Memory B cell (primary cell): ENCODE measurements at regions not wholly inside any gene's neighbourhood (a gene's known extent, or its start where the extent isn't known, plus 50 kb on each side); places are given as distances from the start of the nearest gene placed in this dataset.

Experiments used
- ATAC-seq: fragments of 150-1000 bp; cut with Tn5 transposase; 2 replicates; pipeline ENCODE4 v1.10.0; 2021; ENCODE audit warnings: low read depth, mild to moderate bottlenecking, moderate library complexity
- DNase-seq, 2 donors: peaks; one replicate each; pipeline ENCODE4 v3.0.0; 2022; ENCODE audit warnings: low spot score in 2 of 2
- H3K27ac Mint-ChIP-seq: one replicate; pipeline ENCODE4 v1.8.0; 2022; ENCODE audit warnings: mild to moderate bottlenecking, moderate library complexity, mixed read lengths
- H3K27me3 Mint-ChIP-seq: one replicate; pipeline ENCODE4 v1.8.0; 2022; ENCODE audit warnings: mixed read lengths
- H3K36me3 Mint-ChIP-seq: one replicate; pipeline ENCODE4 v1.8.0; 2022; ENCODE audit warnings: mild to moderate bottlenecking, mixed read lengths
- H3K4me1 Mint-ChIP-seq: one replicate; pipeline ENCODE4 v1.8.0; 2022; ENCODE audit warnings: mixed read lengths
- H3K4me3 Mint-ChIP-seq: one replicate; pipeline ENCODE4 v1.8.0; 2022; ENCODE audit warnings: mild to moderate bottlenecking, moderate library complexity, mixed read lengths
- H3K9me3 Mint-ChIP-seq: one replicate; pipeline ENCODE4 v1.8.0; 2022; ENCODE audit warnings: mixed read lengths

DNA sequence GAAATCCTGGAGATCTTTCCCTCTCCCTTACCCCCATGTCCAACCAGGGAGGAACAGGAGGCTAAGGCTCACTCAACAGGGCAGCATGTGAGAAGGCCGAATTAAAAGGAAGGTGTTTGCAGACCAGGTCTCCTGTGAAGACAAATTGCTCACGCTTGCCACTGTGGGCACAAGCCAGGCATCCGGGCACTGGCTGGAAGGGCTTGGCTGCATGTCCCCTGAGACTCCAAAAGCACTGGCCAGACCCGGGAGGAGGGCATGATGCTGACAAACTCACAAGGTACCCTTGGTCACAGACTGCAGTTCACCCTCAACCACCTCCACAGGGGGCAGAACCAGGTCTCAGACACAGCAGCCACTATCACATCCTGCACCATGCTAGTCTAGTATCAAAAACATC is 113.7 kb upstream of the NSMCE3 start:
- Mint-ChIP-seq H3K9me3 (no peaks in the 10 kb centered on the region), H3K4me3 (no peak overlapping the region), H3K36me3 (no peaks in the 10 kb centered on the region), H3K27me3 (peaks cover 13% of the 10 kb centered on the region), H3K27ac (no peak overlapping the region), H3K4me1 (no peaks in the 10 kb centered on the region)
- DNase-seq: no peak
- ATAC-seq: no peak

DNA sequence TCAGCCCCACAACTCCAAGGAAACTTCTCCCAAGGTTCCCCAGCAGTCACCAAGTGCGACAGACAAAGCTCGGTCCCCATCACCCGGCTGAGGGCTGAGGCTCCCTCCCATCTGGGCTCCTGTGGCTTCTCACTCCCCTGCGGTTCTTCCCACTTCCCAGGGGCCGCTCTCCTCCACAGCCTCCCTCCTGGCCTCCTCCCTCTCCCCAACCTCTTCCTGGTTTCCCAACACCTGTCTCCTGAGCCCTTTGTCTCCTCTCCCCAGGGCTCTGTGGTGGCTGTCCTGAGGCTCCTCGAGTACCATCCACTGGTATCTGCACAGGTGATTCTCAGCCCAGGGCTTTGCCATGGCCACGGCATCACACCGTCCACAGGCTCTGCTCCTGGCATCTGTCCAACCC is 113.2 kb upstream of the NSMCE3 start:
- Mint-ChIP-seq H3K4me3 (no peak overlapping the region), H3K27me3 (peaks cover 13% of the 10 kb centered on the region)
- no peak for ATAC-seq

DNA sequence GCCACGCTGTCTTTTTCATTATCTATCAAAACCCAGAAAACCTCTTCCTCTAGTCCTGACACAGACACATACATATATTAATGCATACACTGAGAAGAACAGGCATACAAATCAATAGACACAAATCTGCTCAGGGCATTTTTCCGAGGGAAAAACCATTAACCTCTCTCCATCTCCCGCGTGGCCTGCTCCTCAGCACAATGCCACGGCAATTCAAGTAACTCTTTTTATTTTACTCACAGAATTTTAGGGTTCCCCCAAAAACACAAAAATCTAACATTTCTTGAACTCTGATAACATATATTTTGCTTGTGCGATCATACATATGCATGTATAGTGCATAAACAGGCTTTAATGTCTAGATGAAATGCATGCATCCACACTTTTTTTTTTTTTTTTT is 110.8 kb upstream of the NSMCE3 start:
- no peaks in the 10 kb centered on the region for H3K4me1 Mint-ChIP-seq
- H3K27ac Mint-ChIP-seq: no peak overlapping the region
- no peak overlapping the region for H3K4me3 Mint-ChIP-seq
- no peaks in the 10 kb centered on the region for H3K36me3 Mint-ChIP-seq
- ATAC-seq: no peak
- H3K27me3 Mint-ChIP-seq: peaks cover 17% of the 10 kb centered on the region
- H3K9me3 Mint-ChIP-seq: no peaks in the 10 kb centered on the region
- DNase-seq: no peak

More for the DNA sequence above, 113.2 kb upstream of the NSMCE3 start:
- DNase-seq: no peak
- Mint-ChIP-seq H3K9me3 (no peaks in the 10 kb centered on the region), H3K27ac (no peak overlapping the region), H3K36me3 (no peaks in the 10 kb centered on the region), H3K4me1 (no peaks in the 10 kb centered on the region)

DNA sequence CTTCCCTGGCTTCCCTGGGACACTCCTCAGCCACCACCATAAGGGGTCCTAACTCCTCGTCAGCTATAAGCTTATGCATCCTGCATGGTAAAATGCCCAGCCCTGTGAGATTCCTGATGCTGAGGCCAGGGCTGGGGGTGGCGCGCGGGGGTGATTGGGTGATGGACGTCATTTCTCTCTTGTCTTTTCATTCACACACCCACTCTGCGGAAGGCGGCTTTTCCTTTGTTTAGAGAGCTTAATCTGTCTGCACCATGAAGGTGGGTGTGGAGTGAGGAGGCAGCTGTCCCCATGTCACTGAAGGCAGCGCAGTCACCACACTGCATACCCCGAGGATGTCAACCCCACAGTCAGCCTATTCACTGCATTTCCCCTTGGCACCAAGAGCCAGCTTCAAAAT is 110.0 kb upstream of the NSMCE3 start:
- no peak overlapping the region for H3K27ac Mint-ChIP-seq
- no peaks in the 10 kb centered on the region for H3K36me3 Mint-ChIP-seq
- no peak for DNase-seq
- no peak overlapping the region for H3K4me3 Mint-ChIP-seq
- ATAC-seq: no peak
- peaks cover 15% of the 10 kb centered on the region for H3K27me3 Mint-ChIP-seq
- H3K9me3 Mint-ChIP-seq: no peaks in the 10 kb centered on the region
- no peaks in the 10 kb centered on the region for H3K4me1 Mint-ChIP-seq

DNA sequence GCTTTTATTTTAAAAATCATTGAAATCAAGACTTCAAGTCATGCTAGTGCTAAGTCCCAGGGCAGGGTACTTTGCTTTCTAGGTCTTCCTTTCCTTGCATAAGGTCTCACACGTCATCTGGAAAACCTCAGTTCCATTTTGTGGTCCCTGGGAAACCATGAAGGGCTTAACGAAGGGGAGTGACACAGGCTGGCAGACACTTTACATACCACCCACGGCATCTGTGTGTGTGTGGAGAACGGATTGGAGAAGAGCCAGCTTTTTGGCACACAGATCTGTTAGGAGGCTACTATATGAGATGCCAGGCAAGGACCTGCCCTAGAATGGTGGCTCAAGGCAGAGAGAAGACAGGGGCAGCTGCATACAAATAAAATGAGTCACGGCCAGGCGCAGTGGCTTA is 107.5 kb upstream of the NSMCE3 start:
- Mint-ChIP-seq H3K4me1 (no peaks in the 10 kb centered on the region), H3K36me3 (no peaks in the 10 kb centered on the region), H3K9me3 (no peaks in the 10 kb centered on the region), H3K27me3 (peaks cover 5% of the 10 kb centered on the region), H3K4me3 (no peak overlapping the region), H3K27ac (no peak overlapping the region)
- DNase-seq: no peak
- no peak for ATAC-seq

DNA sequence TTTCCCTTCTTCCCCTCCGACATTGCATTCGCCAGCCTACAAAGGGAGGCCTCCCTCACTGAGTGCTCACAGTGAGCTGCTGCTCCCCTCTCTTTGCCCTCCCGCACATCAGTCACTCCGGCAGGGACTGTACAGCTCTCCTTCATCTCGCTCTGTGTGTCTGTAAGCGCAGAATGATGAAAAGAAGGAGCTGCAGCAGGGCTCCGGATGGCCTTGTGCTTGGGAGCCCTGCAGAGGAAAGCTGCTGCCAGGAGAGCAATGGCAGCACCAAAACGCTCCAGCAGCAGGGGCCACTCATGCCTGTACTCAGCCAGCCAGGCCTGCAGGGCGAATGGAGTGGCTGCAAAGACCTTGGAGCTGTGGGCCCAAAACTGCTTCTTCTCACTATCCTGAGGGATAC is 107.0 kb upstream of the NSMCE3 start:
- no peak overlapping the region for H3K27ac Mint-ChIP-seq
- no peaks in the 10 kb centered on the region for H3K9me3 Mint-ChIP-seq
- no peaks in the 10 kb centered on the region for H3K4me1 Mint-ChIP-seq
- no peak for DNase-seq
- ATAC-seq: no peak
- peaks cover 5% of the 10 kb centered on the region for H3K27me3 Mint-ChIP-seq
- H3K4me3 Mint-ChIP-seq: no peak overlapping the region
- no peaks in the 10 kb centered on the region for H3K36me3 Mint-ChIP-seq

DNA sequence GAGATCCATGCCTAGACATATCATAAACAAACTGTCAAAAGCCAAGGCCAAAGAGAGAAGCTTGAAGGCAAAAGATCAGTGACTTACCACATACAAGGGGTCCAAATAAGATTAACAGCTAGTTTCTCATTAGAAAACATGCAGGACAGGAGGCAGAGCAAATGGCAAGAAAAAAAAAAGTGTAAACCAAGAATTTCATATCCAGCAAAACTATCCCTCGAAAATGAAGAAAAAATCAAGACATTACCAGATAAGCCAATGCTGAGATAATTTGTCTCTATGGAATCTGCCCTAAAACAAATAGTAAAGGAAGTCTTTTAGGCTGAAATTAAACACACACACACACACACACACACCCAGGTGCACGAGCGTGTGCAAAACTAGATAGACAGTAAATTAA is 99.6 kb upstream of the NSMCE3 start:
- Mint-ChIP-seq H3K4me3 (no peak overlapping the region), H3K27me3 (peaks cover 8% of the 10 kb centered on the region), H3K4me1 (no peaks in the 10 kb centered on the region), H3K9me3 (peaks cover 12% of the 10 kb centered on the region), H3K36me3 (peaks cover 5% of the 10 kb centered on the region), H3K27ac (no peak overlapping the region)
- no peak for ATAC-seq
- DNase-seq: no peak

DNA sequence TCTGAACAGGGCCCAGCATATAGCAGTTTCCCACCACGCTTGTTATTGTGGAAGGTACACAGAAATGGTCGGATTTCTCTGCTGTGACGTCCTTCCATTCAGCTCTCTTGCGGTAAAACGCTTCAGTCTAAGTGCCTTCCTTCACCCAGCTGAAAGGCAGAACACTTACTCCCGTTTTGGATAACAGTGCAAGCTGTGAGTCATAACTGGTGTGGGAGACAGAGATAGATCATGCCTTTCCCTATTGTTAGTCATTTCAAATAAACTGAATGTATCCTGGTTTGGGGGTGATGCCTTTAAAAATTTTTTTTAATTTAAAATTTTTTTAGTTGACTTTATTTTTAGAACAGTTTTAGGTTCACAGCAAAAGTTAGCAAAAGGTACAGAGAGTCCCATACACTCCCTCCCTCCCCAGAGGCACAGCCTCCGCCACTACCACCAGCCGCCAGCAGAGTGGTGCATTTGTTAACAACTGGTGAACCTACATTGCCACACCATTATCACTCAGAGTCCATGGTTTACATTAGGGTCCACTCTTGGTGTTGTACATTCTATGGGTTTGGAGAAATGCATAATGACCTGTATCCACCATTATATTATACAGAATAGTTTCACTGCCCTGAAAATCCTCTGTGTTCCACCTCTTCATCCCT is 94.9 kb upstream of the NSMCE3 start:
- H3K9me3 Mint-ChIP-seq: peaks cover 10% of the 10 kb centered on the region
- no peak for DNase-seq
- peaks cover 6% of the 10 kb centered on the region for H3K27me3 Mint-ChIP-seq
- no peak for ATAC-seq
- no peak overlapping the region for H3K4me3 Mint-ChIP-seq
- H3K36me3 Mint-ChIP-seq: peaks cover 5% of the 10 kb centered on the region
- H3K4me1 Mint-ChIP-seq: no peaks in the 10 kb centered on the region
- H3K27ac Mint-ChIP-seq: no peak overlapping the region

DNA sequence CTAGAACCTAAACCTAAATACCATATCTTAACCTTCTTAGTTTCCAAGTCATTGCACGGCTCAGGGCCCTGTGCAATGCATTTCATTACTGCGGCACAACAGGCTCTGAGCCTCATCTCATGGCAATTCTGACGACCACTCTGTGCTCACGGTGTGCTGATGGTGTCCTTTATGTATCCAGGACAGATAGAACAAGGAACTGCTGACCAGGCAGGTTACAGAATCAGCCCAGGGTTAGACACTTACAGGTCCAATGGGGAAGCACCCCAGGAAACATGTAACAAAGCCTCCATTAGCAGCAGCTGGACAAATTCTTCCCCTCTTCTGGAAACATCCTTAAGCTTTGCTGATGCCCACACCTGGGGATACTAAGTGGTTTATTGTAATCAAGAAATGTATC is 91.9 kb upstream of the NSMCE3 start:
- ATAC-seq: no peak
- Mint-ChIP-seq H3K36me3 (no peaks in the 10 kb centered on the region), H3K27me3 (peaks cover 3% of the 10 kb centered on the region), H3K4me3 (no peak overlapping the region), H3K27ac (no peak overlapping the region), H3K9me3 (no peaks in the 10 kb centered on the region), H3K4me1 (no peaks in the 10 kb centered on the region)
- no peak for DNase-seq

DNA sequence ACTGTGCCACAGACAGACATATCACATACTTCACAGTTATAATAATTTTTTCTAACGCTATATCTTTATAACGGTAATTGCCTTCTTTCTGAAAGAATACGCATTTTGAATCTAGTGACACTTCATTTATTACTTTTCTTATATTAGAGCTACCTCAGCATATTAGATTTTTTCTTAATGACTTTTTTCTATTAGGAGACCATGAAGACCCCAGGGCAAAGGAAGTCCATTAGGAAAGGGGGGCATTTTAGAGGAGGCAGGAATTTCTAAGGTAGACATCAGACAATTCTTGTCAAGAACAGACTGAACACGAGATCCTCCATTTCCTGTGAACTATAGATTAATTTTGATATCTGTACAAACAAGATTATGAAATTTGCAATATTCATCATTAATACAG is 90.5 kb upstream of the NSMCE3 start:
- H3K27me3 Mint-ChIP-seq: peaks cover 5% of the 10 kb centered on the region
- H3K27ac Mint-ChIP-seq: no peak overlapping the region
- no peak for DNase-seq
- peaks cover 2% of the 10 kb centered on the region for H3K4me1 Mint-ChIP-seq
- no peak overlapping the region for H3K4me3 Mint-ChIP-seq
- H3K9me3 Mint-ChIP-seq: no peaks in the 10 kb centered on the region
- H3K36me3 Mint-ChIP-seq: no peaks in the 10 kb centered on the region
- ATAC-seq: no peak

DNA sequence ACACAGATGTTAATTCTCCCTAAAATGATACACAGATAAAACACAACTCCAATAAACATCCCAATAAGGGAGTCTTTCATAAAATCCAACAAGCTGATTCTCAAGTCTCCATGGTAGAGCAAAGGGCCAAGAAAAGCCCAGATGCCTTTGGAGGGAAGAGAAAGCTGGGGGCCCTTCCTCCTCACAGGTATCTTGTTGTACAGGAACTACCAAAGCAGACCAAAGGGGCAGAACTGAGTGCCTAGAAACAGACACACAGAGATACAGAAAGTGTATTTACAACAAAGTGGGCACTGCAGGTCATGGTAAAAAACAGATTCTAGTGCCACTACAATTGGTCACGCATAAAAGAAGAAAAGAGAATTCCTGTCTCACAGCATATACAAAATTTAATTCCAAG is 87.2 kb upstream of the NSMCE3 start:
- Mint-ChIP-seq H3K4me3 (no peak overlapping the region), H3K27ac (no peak overlapping the region), H3K36me3 (no peaks in the 10 kb centered on the region), H3K27me3 (peaks cover 5% of the 10 kb centered on the region), H3K4me1 (peaks cover 2% of the 10 kb centered on the region), H3K9me3 (no peaks in the 10 kb centered on the region)
- no peak for DNase-seq
- no peak for ATAC-seq

DNA sequence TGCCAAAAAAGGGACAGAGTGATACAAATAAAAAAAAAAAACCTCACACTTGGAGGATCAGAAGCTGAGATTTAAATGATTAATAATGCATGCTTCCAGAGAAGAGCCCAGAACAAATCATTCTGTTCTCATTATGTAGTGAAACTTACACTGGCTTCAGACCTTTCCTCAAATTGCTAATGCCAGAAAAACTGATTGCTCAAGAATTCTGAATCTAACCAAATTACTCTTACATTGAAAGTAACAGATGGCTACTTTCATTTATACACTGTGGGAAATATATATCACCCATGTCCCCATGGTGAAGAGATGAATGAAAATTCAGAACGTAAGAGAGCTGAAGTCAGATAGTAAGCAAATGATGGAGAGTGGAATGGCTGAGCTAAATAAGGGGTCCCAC is 85.9 kb upstream of the NSMCE3 start:
- Mint-ChIP-seq H3K27me3 (peaks cover 5% of the 10 kb centered on the region), H3K4me1 (peaks cover 2% of the 10 kb centered on the region), H3K27ac (no peak overlapping the region), H3K4me3 (no peak overlapping the region), H3K9me3 (no peaks in the 10 kb centered on the region), H3K36me3 (no peaks in the 10 kb centered on the region)
- ATAC-seq (no peak), DNase-seq (no peak)

DNA sequence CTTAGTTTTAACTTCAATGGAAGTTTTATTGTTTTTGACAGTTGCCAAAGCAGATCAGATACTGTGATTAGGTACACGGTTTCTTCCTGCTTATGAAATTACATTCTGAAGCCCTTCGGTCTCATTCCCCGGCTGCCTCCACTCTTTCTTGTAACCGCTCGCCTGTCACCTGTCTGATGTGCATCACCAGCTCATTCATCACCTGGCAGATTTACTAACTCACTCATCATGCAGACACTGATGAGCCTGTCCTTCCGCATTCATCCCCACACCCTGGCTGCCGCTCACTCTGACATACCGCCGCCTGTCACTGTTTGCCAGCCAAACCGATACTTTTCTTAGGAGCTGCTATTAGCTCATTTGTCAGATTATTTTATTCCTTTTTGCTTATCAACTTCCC is 82.8 kb upstream of the NSMCE3 start:
- Mint-ChIP-seq H3K9me3 (no peaks in the 10 kb centered on the region), H3K4me3 (no peak overlapping the region), H3K36me3 (no peaks in the 10 kb centered on the region), H3K27me3 (peaks cover 8% of the 10 kb centered on the region), H3K4me1 (peaks cover 2% of the 10 kb centered on the region), H3K27ac (no peak overlapping the region)
- ATAC-seq: no peak
- DNase-seq: no peak

DNA sequence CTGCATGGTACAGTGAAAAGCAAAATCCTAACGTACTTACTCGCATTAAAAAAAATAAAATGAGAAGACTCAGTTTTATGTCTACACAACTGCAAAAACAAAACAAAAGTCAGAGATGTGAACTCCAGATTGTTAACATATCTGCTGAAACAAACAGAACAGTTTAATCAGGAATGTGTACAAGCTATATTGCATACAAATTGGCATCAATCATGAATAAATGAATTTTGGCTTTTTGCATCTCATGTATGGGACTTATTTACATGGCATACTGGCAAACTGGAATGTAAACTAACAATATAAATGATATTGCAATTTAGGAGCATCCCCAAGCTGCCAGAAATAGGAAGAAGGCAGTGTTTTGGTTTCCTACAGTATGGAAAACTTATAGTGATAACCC is 79.6 kb upstream of the NSMCE3 start:
- Mint-ChIP-seq H3K27ac (no peak overlapping the region), H3K9me3 (no peaks in the 10 kb centered on the region), H3K4me3 (no peak overlapping the region), H3K27me3 (peaks cover 2% of the 10 kb centered on the region), H3K4me1 (no peaks in the 10 kb centered on the region), H3K36me3 (no peaks in the 10 kb centered on the region)
- ATAC-seq: no peak
- DNase-seq: no peak

DNA sequence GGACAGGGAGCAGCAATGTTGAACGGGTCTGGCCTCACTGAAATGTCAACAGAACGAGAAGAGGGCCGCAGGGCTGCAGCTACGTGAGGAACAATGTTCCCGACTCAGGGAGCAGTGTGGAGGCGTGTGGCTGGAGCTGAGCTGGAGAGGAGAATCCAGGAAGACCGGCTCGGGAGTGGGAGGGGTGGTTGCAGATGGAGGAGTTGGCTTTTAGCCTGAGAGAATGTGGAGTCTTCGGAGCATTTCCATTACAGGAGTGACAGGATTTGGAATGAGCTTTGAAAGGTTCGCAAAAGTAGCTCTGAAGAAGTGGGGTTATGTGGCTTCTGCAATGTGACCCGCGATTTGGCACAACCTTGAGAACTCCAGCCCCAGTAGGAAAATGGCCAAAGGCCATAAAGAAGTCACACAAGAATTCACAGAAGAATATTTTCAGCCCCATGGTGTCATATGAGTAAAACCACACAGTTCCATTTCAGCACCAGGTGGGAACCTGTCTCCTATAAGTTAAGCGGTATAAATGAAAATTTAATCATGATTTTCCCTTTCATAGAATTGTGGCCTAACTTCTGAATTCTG is 78.8 kb upstream of the NSMCE3 start:
- no peaks in the 10 kb centered on the region for H3K9me3 Mint-ChIP-seq
- DNase-seq: no peak
- H3K27me3 Mint-ChIP-seq: peaks cover 2% of the 10 kb centered on the region
- no peaks in the 10 kb centered on the region for H3K4me1 Mint-ChIP-seq
- H3K36me3 Mint-ChIP-seq: no peaks in the 10 kb centered on the region
- no peak overlapping the region for H3K4me3 Mint-ChIP-seq
- ATAC-seq: no peak
- H3K27ac Mint-ChIP-seq: no peak overlapping the region
